ENCODE measurements at regions not wholly inside any gene's neighbourhood (a gene's known extent, or its start where the extent isn't known, plus 50 kb on each side); places are given as distances from the start of the nearest gene placed in this dataset.

GRCh38 chr10:83592337-83592935 is 546.9 kb upstream of the GHITM start:
- no peak for DNase-seq

- DNase-seq: no peak
These were observed 535.6 kb upstream of the GHITM start for GRCh38 chr10:83603708-83604107.

- no peak for DNase-seq
These were observed 533.3 kb upstream of the GHITM start for GRCh38 chr10:83605783-83606630.

- no peak for DNase-seq
These were observed 531.2 kb upstream of the GHITM start for GRCh38 chr10:83607959-83608745.

GRCh38 chr10:83612050-83612449 is 527.3 kb upstream of the GHITM start:
- peak; percentile 2 for DNase-seq

- DNase-seq: no peak
These were observed 526.6 kb upstream of the GHITM start for GRCh38 chr10:83612746-83613145.

GRCh38 chr10:83617172-83617571 is 522.1 kb upstream of the GHITM start:
- DNase-seq: no peak

- peak; percentile 57 for DNase-seq
These were observed 521.4 kb upstream of the GHITM start for GRCh38 chr10:83617692-83618545.

- DNase-seq: no peak
These were observed 513.4 kb upstream of the GHITM start for GRCh38 chr10:83625831-83626360.

- no peak for DNase-seq
These were observed 506.6 kb upstream of the GHITM start for GRCh38 chr10:83632701-83633100.

GRCh38 chr10:83633547-83633946 is 505.8 kb upstream of the GHITM start:
- DNase-seq: no peak

- DNase-seq: no peak
These were observed 502.5 kb upstream of the GHITM start for GRCh38 chr10:83636826-83637225.

- no peak for DNase-seq
These were observed 491.8 kb upstream of the GHITM start for GRCh38 chr10:83647526-83647925.

- DNase-seq: no peak
These were observed 491.1 kb upstream of the GHITM start for GRCh38 chr10:83648201-83648600.

GRCh38 chr10:83649471-83649870 is 489.8 kb upstream of the GHITM start:
- no peak for DNase-seq

- DNase-seq: no peak
These were observed 484.6 kb upstream of the GHITM start for GRCh38 chr10:83654689-83655088.

- DNase-seq: no peak
These were observed 482.4 kb upstream of the GHITM start for GRCh38 chr10:83656924-83657323.

- no peak for DNase-seq
These were observed 481.8 kb upstream of the GHITM start for GRCh38 chr10:83657487-83657886.

GRCh38 chr10:83663918-83664317 is 475.4 kb upstream of the GHITM start:
- no peak for DNase-seq

GRCh38 chr10:83666762-83667161 is 472.5 kb upstream of the GHITM start:
- no peak for DNase-seq

GRCh38 chr10:83667594-83667993 is 471.7 kb upstream of the GHITM start:
- DNase-seq: no peak

GRCh38 chr10:83673316-83673715 is 466.0 kb upstream of the GHITM start:
- no peak for DNase-seq

GRCh38 chr10:83677795-83678194 is 461.5 kb upstream of the GHITM start:
- DNase-seq: no peak

Measured in kidney glomerular epithelial cell (primary cell).